CD4-positive, alpha-beta T cell treated with Interferon alpha-2 for 1 hour (primary cell): ENCODE measurements at regions not wholly inside any gene's neighbourhood (a gene's known extent, or its start where the extent isn't known, plus 50 kb on each side); places are given as distances from the start of the nearest gene placed in this dataset.

Experiments
- DNase-seq, 2 donors: peaks; one replicate each; pipeline ENCODE4 v3.0.0-alpha.2; 2020 to 2022

GRCh38 chrX:39755143-39756032 is 342.4 kb downstream of the BCOR start:
- no peak for DNase-seq

DNA sequence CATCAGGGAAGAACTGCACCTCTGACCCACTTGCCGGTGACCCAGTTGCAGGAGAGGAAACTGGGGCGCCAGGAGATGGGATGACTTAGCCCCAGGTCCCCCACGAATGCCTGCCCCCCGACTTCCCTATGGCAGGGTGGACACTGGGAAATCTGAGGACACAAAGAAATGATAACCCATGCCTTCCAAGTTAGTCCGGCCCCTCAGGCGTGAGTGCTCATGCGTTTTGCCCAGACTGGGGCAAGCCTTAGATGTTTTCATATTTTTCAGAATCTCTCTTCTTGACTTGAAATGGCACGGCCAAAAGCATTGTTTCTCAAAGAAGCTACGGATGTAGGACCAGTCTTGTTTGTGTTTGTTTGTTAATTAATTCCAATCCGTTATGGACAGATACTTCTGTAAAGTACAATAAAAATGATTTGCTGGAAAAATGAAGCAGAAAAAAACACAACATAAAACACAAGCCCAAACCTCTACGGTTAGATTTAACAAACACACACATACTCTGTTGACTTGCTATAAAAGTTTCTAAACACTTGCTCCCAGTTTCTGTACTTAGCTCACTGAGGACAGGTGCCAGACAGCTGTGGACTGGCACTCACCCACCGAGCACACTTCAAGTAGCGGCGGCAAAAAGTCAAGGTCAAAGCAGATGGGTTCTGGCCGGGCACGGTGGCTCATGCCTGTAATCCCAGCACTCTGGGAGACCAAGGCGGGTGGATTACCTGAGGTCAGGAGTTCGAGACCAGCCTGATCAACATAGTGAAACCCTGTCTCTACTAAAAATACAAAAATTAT is 341.5 kb downstream of the BCOR start:
- DNase-seq: no peak

DNA sequence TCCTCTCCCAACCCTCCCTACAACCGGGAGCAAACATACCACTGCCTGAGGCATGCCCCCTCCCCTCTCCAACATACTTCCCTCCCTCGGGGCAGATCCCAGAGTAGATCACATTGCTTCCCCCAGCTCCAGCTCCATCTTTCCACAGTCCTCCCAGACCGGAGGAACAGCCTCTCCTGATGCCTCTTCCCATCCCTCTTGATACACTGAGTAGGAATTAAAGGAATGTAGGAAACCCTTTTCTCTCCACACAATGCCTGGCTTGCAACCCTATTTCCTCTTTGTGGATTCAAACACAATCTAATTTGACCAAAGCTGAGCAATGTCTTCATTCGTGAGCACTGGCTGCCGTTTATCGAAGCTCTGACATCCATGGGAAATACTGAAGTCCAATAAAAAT is 339.8 kb downstream of the BCOR start:
- no peak for DNase-seq

- DNase-seq: no peak
Observed at GRCh38 chrX:39758791-39759525, 338.8 kb downstream of the BCOR start.

GRCh38 chrX:39759526-39760224 is 338.1 kb downstream of the BCOR start:
- no peak for DNase-seq

GRCh38 chrX:39760930-39761329 is 336.8 kb downstream of the BCOR start:
- DNase-seq: no peak

DNA sequence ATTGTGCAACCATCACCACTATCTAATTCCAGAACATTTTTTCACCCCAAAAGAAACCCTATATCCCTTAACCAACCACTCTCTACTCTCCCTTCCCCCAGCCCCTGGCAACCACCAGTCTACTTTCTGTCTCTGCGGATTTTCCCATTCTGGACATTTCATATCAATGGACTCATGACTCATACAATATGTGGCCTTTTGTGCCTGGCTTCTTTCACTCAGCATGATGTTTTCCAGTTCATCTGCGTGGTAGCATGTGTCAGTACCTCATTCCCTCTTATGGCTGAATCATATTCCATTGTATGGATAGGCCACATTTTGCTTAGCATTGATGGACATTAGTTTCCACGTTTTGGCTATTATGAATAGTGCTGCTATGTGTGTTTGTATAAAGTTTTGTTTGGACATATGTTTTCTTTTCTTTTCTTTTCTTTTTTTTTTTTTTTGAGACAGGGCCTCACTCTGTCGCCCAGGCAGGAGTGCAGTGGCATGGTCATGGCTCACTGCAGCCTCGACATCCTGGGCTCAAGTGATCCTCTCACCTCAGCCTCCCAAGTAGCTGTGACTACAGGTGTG is 335.4 kb downstream of the BCOR start:
- DNase-seq: no peak

- no peak for DNase-seq
Observed at GRCh38 chrX:39764441-39764914, 333.3 kb downstream of the BCOR start.

DNA sequence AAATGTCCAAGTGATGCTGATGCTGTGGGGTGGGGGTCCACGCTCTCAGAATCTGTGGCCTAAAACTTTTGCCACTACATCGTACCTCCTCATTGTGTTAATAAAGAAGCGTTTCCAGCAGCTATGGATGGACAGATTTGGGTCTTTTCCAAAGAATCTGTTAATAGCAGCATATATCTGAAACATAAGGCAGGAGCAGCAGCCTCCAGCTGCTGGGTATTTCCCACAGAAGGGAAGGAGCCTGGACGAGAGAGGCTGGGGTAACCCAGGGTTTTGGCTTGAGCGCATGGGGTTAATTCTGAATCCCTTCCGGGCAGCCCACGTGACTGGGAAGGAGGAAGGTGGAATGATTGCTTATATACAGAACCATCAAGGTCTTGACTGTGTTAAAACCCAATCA is 332.4 kb downstream of the BCOR start:
- no peak for DNase-seq

GRCh38 chrX:39766085-39766726 is 331.6 kb downstream of the BCOR start:
- peak; percentile 25 to 50 for DNase-seq

GRCh38 chrX:39766855-39767254 is 330.9 kb downstream of the BCOR start:
- no peak for DNase-seq

DNA sequence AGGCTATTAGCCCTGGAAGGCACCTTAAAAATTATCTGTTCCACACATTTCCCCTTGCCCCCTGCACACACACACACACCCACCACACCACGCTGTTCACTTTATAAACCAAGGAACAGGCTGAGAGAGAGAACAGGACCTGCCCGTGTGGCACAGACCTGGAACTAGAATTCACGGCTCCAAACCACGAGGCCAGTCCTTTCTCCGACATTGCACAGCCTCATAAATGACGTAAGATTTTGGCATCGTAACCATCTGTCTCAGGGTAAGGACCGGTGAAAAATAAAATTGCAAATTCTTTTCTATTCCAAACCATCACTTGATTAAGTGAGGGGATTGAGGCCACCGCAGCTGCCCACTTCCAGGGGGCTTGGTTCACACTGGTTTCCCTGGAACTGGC is 330.3 kb downstream of the BCOR start:
- DNase-seq: no peak

- DNase-seq: no peak
Observed at GRCh38 chrX:39769748-39770147, 328.0 kb downstream of the BCOR start.

GRCh38 chrX:39771089-39771488 is 326.7 kb downstream of the BCOR start:
- DNase-seq: no peak

DNA sequence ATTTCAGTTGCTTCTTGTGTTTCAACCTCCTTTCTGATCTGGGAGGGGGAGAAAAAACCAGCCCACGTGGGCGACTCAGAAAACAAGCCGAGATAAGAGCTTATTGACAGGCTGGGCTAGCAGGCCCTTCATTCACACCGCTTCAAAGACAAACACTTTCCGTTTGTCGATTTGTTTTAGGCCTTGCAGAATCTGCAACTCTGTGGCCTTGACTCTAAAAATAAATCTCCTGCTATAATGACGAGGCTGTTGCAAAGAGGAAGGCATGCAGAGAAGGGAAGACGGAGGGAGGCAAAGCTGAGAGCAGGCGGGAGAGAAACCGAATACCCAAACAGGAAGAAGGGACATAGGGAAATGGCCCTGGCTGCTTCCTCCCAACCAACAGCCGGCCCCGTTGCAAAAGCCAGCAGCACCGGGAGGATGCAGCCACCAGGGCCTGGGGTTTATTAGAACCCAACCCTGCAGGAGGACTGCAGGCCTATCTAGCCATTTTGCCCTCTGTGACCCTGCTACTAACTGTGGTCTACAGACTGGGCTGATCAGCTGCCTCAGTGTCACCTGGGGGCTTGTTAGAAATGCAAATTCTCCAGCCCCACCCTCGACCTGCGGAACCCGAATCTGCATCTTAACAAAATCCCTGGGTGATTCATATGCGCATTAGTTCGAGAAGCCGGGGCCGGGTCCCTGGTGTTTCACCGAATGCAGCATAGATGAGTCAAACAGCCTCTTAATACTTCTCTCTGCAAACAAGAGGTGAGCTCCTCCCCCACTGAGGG is 325.5 kb downstream of the BCOR start:
- DNase-seq: peak; percentile 27 to 55

- DNase-seq: no peak
Observed at GRCh38 chrX:39773150-39773549, 324.6 kb downstream of the BCOR start.

DNA sequence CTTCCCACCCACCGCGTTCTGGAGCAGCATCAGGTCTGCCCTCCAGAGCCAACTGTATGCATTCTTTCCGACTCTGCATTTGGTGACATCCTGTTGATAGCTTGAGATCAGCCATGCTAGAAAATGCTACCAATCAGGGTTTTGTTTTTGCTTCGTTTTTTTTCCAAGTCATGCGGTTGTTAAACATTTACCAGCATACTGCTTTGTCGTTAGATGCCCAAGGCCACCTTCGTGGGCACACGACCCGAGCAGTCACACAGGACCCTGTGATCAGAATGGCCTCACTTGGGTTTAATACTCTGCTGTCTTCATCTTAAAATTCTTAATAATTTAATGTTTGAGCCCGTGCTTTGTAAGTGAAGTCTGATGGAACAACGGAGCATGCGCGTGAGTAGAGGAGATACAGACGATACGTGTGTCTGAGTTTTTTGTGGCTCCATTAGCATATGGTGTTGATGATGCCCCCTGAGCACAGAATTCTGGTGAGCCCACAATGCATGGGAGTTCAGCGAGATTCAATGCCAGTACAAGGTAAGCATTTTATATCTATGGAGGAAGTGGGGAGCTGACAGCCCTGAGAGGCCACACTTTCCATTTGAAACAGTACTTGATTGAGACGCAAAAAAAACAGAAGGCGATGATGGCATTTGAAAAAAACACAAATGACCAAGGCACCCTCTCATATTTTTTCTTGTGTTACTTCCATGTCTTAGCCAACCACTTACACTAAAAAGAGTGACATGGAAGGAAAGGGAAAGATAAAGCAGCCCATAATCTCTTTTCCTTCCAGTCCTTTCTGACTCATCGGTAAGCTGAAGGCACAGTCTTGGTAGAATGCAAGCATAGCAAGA is 323.6 kb downstream of the BCOR start:
- peak; percentile 15 to 42 for DNase-seq

DNA sequence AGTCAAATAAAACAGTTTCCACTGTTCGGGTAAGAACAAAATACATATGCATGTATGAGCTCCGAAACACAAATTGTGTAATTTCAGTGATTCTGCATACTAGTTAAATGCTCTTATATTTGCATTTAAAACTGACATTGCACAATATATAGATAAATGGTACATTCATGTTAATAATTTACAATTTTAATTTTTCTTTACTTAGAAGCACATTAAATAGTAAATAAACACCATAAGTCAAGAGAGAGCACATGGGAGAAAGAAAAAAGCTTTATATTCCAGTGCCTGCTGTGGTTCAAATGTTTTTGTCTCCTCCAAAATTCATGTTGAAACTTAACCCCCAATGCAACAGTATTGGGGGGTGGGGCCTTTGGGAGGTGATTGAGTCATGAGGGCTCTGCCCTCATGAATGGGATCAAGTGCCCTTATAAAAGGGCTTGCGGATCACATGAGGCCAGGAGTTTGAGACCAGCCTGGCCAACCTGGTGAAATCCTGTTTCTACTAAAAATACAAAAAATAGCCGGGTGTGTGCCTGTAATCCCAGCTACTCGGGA is 322.9 kb downstream of the BCOR start:
- no peak for DNase-seq

DNA sequence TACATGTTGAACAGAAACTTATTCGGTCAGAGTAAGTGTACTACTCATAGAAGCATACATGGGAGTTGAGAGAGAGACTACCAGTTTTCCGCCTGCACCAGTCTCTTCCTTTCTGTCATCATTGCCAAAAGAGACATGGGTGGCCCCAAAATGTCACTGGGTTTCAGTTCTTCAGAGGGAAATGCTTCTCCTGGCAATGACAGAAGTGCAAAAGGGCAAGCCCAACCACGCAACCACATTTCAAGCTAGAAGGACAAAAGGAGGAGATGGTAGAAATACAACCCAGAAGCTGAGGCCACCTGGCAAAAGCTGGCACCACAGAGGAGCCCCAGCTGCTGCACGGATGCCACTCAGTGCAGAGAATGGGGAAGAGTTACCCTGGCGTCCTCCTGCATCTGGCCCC is 320.1 kb downstream of the BCOR start:
- DNase-seq: peak in 1 of 2 donors; percentile 23
